Psoas muscle (tissue), 7 donors: ENCODE measurements at regions not wholly inside any gene's neighbourhood (a gene's known extent, or its start where the extent isn't known, plus 50 kb on each side); places are given as distances from the start of the nearest gene placed in this dataset.

Experiments
- ATAC-seq, 4 donors: fragments of 200-7000 bp; cut with Tn5 transposase; one replicate each; pipeline ENCODE4 v1.9.1; 2020; ENCODE audit warnings: moderate library complexity in 3 of 4, mild to moderate bottlenecking in 2 of 4
- DNase-seq, 2 donors: peaks; one replicate each; pipeline ENCODE4 v3.0.0-alpha.2; 2020
- H3K27ac ChIP-seq: fragments of 200-600 bp; one replicate; pipeline ENCODE4 v1.8.0; 2022
- H3K27me3 ChIP-seq, 3 donors: fragments of 200-600 bp in 1 of 3; one replicate each; pipeline versions ENCODE4 v1.6.1 to v1.8.0; 2013 to 2022; ENCODE audit warnings: low read length in 2 of 3, mild to moderate bottlenecking in 2 of 3, moderate library complexity in 1 of 3; ENCODE audit not compliant: insufficient read depth in 3 of 3
- H3K36me3 ChIP-seq, 2 donors: fragments of 200-600 bp in 1 of 2; one replicate each; pipeline versions ENCODE4 v1.6.1 to v1.8.0; 2013 to 2022; ENCODE audit warnings: low read depth in 1 of 2, mild to moderate bottlenecking in 1 of 2, moderate library complexity in 1 of 2; ENCODE audit not compliant: insufficient read depth in 1 of 2
- H3K4me1 ChIP-seq: fragments of 200-600 bp; one replicate; pipeline ENCODE4 v1.8.0; 2022
- H3K4me3 ChIP-seq: fragments of 200-600 bp; one replicate; pipeline ENCODE4 v1.8.0; 2022; ENCODE audit warnings: mild to moderate bottlenecking
- H3K9me3 ChIP-seq: fragments of 200-600 bp; one replicate; pipeline ENCODE4 v1.8.0; 2022
- WGBS, 3 donors: extraction: QIAGEN DNeasy Blood & Tissue Kit; methylation state at CpG; one replicate each; pipeline versions ENCODE4 v1.1.6 to v1.1.7; 2013; 5-methylcytosine and 5-hydroxymethylcytosine counted together
- intact Hi-C, 2 donors: fragments of 100-400 bp; cut with DNase I; formaldehyde crosslinking; loops; one replicate each; pipeline versions ENCODE4 v1.11.0 to v1.14.2; 2022
- TF ChIP-seq, protein P1 (sequence below): fragments of 200-600 bp; IDR thresholded peaks from one replicate; pipeline ENCODE4 v1.8.0; 2022; ENCODE audit warnings: antibody characterized with exemption
- donor health status: healthy with polysubstance abuse.
- donor health status: DM: no; HTN: no; CAD: no; lungs with moderate emphysema.
- donor health status: Bipolar disorder and iron deficiency.
- donor health status: healthy.
- donor health status: DM: yes; HTN: yes; CAD: no.
- donor health status: DM: no; HTN: no; CAD: no.
- donor health status: DM: yes; HTN: yes; CAD: no.

DNA sequence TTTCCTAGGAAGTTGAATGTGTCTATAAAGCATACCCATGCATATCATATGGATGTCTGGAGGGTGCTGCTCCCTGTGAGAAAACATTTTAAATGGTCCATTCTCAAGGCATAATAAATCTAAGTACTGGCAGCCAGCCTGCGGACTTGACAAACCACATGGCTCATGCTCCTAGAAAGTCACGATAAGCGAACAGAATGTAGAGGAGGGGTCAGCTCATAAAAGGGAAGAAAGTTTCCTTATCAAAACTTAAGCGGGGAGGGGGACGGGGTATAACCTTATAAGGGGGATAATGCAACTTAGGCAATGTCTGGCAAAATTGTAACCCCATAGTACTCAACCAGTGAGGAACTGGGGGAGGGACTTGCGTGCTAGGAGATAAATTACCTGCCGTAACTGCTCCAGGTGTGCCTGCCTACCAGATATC, 159.8 kb upstream of the LMCD1 start:
- intact Hi-C loops = no loop called here

GRCh38 chr3:8343058-8343457, 158.6 kb upstream of the LMCD1 start:
- Histone ChIP-seq H3K4me1 (no peaks in the 10 kb centered on the region), H3K36me3 (no peaks in the 10 kb centered on the region), H3K27ac (no peak overlapping the region), H3K27me3 (peaks cover 0 to 3% (median 0%) of the 10 kb centered on the region in 3 donors), H3K4me3 (no peak overlapping the region), H3K9me3 (peaks cover 14% of the 10 kb centered on the region)
- TF ChIP-seq, protein P1, sequence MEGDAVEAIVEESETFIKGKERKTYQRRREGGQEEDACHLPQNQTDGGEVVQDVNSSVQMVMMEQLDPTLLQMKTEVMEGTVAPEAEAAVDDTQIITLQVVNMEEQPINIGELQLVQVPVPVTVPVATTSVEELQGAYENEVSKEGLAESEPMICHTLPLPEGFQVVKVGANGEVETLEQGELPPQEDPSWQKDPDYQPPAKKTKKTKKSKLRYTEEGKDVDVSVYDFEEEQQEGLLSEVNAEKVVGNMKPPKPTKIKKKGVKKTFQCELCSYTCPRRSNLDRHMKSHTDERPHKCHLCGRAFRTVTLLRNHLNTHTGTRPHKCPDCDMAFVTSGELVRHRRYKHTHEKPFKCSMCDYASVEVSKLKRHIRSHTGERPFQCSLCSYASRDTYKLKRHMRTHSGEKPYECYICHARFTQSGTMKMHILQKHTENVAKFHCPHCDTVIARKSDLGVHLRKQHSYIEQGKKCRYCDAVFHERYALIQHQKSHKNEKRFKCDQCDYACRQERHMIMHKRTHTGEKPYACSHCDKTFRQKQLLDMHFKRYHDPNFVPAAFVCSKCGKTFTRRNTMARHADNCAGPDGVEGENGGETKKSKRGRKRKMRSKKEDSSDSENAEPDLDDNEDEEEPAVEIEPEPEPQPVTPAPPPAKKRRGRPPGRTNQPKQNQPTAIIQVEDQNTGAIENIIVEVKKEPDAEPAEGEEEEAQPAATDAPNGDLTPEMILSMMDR = no peak
- intact Hi-C loops = no loop called here
- 74 to 83% (median 75%) methylated on average over 1 of the region's 1 CpG for WGBS, 3 donors
- ATAC-seq = no peak
- DNase-seq = no peak

More for the DNA sequence above, 159.8 kb upstream of the LMCD1 start:
- Histone ChIP-seq H3K36me3 (no peaks in the 10 kb centered on the region), H3K27me3 (peaks cover 0 to 3% (median 0%) of the 10 kb centered on the region in 3 donors), H3K4me1 (no peaks in the 10 kb centered on the region), H3K27ac (no peak overlapping the region), H3K9me3 (peaks cover 14% of the 10 kb centered on the region), H3K4me3 (no peak overlapping the region)
- DNase-seq (no peak), ATAC-seq (no peak)
- TF ChIP-seq, protein P1 = no peak
- WGBS, 3 donors = 43 to 62% (median 55%) methylated on average over 7 of the region's 7 CpGs

DNA sequence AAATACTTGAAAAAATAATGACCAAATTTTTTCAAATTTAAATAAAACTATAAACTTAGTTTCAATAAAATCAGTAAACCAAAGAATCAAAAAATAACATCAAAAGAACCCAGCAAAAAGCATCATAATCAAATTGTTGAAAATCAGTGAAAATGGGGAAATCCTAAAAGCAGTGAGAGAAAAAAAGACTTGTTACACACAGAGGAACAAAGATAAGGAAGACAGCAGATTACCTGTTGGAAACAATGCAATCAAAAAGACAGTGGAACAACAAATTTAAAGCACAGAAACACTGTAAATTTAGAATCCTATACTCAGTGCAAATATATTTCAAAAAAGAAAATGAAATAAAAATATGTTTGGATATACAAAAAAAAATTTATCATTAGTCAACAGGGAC, 156.2 kb upstream of the LMCD1 start:
- Histone ChIP-seq H3K27ac (no peak overlapping the region), H3K27me3 (peaks cover 0 to 3% (median 0%) of the 10 kb centered on the region in 3 donors), H3K4me1 (no peaks in the 10 kb centered on the region), H3K36me3 (no peaks in the 10 kb centered on the region), H3K9me3 (peaks cover 14% of the 10 kb centered on the region), H3K4me3 (no peak overlapping the region)
- intact Hi-C loops = no loop called here
- TF ChIP-seq, protein P1 = no peak
- ATAC-seq (no peak), DNase-seq (no peak)

DNA sequence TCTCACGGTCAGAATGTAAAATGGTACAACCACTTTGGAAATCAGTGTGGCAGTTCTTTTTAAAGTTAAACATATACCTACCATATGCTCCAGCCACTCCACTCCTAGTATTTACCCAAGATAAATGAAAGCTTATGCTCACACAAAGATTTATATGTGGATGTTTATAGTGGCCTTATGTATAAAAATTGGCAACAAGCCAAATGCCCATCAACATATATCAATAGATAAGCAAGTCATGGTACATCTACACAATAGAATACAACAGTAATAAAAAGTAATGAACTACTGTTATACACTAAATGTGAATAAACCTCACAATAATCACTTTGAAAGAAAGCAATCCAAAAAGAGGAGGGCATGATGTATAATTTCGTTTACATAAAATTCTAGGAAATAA, 153.5 kb upstream of the LMCD1 start:
- intact Hi-C loops = no loop called here
- no peak for ATAC-seq
- TF ChIP-seq, protein P1 = no peak
- Histone ChIP-seq H3K36me3 (no peaks in the 10 kb centered on the region), H3K4me1 (no peaks in the 10 kb centered on the region), H3K4me3 (no peak overlapping the region), H3K9me3 (peaks cover 14% of the 10 kb centered on the region), H3K27ac (no peak overlapping the region), H3K27me3 (no peaks in the 10 kb centered on the region)
- WGBS, 3 donors = 84 to 90% (median 89%) methylated on average over 2 of the region's 2 CpGs
- no peak for DNase-seq

- no peaks in the 10 kb centered on the region for H3K4me1 ChIP-seq
- DNase-seq (no peak), ATAC-seq (no peak)
- 83 to 98% (median 88%) methylated on average over 2 of the region's 2 CpGs for WGBS, 3 donors
- intact Hi-C loops = no loop called here
- H3K36me3 ChIP-seq = no peaks in the 10 kb centered on the region
- TF ChIP-seq, protein P1 = no peak
- H3K27ac ChIP-seq = no peak overlapping the region
- H3K27me3 ChIP-seq = no peaks in the 10 kb centered on the region
- H3K4me3 ChIP-seq = no peak overlapping the region
- H3K9me3 ChIP-seq = no peaks in the 10 kb centered on the region
Observed at GRCh38 chr3:8352475-8352874, 149.1 kb upstream of the LMCD1 start.
